ENCODE measurements at regions not wholly inside any gene's neighbourhood (a gene's known extent, or its start where the extent isn't known, plus 50 kb on each side); places are given as distances from the start of the nearest gene placed in this dataset.
"Not testable (repeated sequence)": the region's sequence is repeated elsewhere in the genome, so short reads cannot be mapped to it uniquely, and the experiment has no call there.

DNA sequence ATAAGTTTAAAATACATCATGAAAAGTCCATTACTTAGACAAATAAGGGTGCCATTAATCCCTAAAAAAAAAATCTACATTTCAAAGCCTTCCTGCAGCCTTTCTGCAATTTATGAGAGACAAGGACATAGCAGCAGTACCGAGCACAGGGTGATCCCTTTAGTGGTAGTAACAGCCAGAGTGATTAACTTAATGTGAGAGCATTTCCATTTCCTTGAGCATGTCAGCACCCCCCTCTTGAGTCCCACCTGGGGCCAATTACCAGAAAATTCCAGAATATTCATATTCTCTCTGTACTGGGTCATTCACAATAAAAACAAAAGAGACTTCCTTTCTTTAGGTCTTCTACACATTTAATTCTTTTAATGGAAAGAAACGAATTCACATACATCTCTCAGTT lies 546.9 kb upstream of the CCDC54 start:
- no peak overlapping the region for H3K4me3 ChIP-seq (ENCODE audit: low read length)
- H3K36me3 ChIP-seq (ENCODE audit: control insufficient read depth, insufficient read depth, low read length), result no peaks in the 10 kb centered on the region
- no peaks in the 10 kb centered on the region for H3K4me1 ChIP-seq (ENCODE audit: control insufficient read depth, insufficient read depth, low read length)
- no peaks in the 10 kb centered on the region for H3K9me3 ChIP-seq (ENCODE audit: control insufficient read depth, low read length)
- H3K9ac ChIP-seq (ENCODE audit: low read length), result no peak overlapping the region
- no peaks in the 10 kb centered on the region for H3K27me3 ChIP-seq (ENCODE audit: control insufficient read depth, insufficient read depth, low read length)

DNA sequence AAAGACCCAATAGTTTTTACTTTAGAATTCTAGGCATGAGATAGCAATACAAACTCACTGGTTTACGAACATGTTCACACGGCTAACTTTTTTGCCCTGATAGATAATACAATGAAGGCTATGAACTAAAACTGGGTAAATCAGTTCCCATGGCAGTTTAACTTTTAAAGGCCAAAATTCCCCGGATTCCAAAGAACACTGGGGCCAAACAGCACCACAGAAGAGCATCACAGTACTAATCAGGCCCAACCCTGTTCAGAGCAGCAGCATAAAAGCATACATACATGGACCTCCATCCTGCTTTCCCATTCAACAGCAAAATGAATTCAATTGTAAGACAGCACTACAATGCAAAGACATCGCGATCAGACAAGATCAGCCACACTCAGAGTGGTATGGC lies 540.3 kb upstream of the CCDC54 start:
- no peaks in the 10 kb centered on the region for H3K36me3 ChIP-seq (ENCODE audit: control insufficient read depth, insufficient read depth, low read length)
- H3K4me1 ChIP-seq (ENCODE audit: control insufficient read depth, insufficient read depth, low read length), result no peaks in the 10 kb centered on the region
- H3K9ac ChIP-seq (ENCODE audit: low read length), result no peak overlapping the region
- no peak overlapping the region for H3K4me3 ChIP-seq (ENCODE audit: low read length)
- H3K27me3 ChIP-seq (ENCODE audit: control insufficient read depth, insufficient read depth, low read length), result no peaks in the 10 kb centered on the region
- H3K9me3 ChIP-seq (ENCODE audit: control insufficient read depth, low read length), result no peaks in the 10 kb centered on the region

DNA sequence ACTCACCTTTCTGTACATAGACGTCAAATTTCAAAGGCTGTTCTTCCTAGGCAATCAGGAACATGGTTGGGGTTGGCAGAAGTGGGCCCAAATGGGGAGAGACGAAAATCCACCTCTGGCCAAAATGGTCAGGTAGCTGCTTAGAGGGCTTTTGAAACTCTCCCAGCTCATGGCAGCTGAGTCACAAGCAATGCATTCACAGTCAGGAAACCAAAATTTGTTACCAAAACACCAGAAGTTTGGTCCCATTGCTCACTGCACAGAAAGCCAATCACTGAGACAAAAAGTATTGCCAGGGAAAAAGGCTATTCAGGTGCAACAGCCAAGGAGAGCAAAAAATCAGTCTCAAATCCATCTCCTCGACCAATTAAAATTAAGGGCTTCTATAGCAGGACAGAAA lies 539.6 kb upstream of the CCDC54 start:
- H3K9me3 ChIP-seq (ENCODE audit: control insufficient read depth, low read length), result no peaks in the 10 kb centered on the region
- H3K9ac ChIP-seq (ENCODE audit: low read length), result no peak overlapping the region
- no peaks in the 10 kb centered on the region for H3K4me1 ChIP-seq (ENCODE audit: control insufficient read depth, insufficient read depth, low read length)
- no peaks in the 10 kb centered on the region for H3K36me3 ChIP-seq (ENCODE audit: control insufficient read depth, insufficient read depth, low read length)
- no peak overlapping the region for H3K4me3 ChIP-seq (ENCODE audit: low read length)
- no peaks in the 10 kb centered on the region for H3K27me3 ChIP-seq (ENCODE audit: control insufficient read depth, insufficient read depth, low read length)

DNA sequence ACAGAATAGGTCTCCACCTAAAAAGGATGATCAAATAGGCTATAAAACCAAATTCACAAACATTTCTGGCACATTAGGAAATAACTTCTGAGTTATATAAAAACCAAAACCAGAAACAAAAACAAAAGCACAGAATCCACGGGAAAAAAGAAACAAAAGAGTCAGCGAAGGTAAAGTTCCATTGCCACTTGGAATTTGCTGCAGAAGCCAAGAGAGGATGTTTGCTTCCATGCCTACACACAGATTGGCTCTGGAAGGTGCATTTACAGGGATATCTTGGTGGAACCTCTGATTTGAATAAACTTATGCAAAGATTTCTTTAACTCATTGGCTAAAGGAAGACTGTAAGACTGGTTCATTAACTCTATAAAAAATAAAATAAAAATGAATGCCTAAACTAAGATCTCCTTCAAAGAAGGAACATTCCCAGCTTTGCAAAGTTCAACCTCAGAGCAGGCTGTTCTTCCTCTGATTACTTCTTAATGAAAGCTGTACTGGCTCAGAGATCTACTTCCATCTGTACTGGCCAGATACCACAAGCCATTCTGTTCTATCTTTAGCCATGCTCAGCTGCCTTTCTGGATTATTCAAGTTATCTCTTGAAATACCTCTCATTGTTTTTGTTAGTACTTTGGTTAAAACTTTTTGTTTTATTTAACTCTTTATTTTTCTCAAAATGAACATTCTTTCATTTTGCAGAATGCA lies 537.5 kb upstream of the CCDC54 start:
- Histone ChIP-seq H3K9ac (ENCODE audit: low read length) (no peak overlapping the region), H3K4me1 (ENCODE audit: control insufficient read depth, insufficient read depth, low read length) (no peaks in the 10 kb centered on the region), H3K9me3 (ENCODE audit: control insufficient read depth, low read length) (no peaks in the 10 kb centered on the region), H3K36me3 (ENCODE audit: control insufficient read depth, insufficient read depth, low read length) (no peaks in the 10 kb centered on the region), H3K27me3 (ENCODE audit: control insufficient read depth, insufficient read depth, low read length) (no peaks in the 10 kb centered on the region), H3K4me3 (ENCODE audit: low read length) (no peak overlapping the region)

DNA sequence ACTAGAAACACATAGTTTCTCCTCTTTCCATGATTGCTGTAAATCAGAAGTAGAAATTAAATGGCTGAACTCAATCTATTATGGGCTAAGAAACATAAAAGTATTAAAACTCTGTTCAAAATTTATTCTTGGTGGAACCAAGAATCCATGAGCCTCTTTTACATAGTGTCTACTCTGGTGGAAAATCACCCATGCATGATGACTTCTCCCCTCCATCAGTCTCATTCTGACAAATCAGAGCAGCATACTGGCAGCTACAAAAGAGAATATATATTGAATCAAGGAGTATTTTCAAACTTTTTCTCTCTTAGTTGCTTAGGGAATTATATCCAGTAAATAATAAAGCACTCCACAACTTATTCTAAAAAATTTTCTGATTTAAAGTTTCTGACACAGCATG lies 536.9 kb upstream of the CCDC54 start:
- Histone ChIP-seq H3K4me3 (ENCODE audit: low read length) (no peak overlapping the region), H3K4me1 (ENCODE audit: control insufficient read depth, insufficient read depth, low read length) (no peaks in the 10 kb centered on the region), H3K36me3 (ENCODE audit: control insufficient read depth, insufficient read depth, low read length) (no peaks in the 10 kb centered on the region), H3K27me3 (ENCODE audit: control insufficient read depth, insufficient read depth, low read length) (no peaks in the 10 kb centered on the region), H3K9ac (ENCODE audit: low read length) (no peak overlapping the region), H3K9me3 (ENCODE audit: control insufficient read depth, low read length) (no peaks in the 10 kb centered on the region)

DNA sequence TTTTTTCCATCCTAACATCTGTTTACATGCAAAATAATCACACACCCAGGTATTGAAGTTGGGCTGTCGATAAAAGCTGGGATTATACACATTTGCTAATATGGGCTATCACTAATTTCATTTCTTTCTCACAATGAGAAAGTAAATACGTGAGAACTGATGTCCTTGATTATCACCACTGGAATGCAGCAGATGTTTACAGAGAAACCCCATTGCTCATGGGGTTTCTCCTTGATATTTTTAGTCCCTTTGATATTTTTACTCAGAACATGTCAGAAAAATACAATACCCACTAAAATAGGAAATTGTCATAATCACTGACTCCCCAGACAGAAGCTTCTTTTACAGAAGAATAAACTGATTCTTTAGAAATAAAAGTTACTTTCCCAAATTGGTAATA lies 535.1 kb upstream of the CCDC54 start:
- Histone ChIP-seq H3K9ac (ENCODE audit: low read length) (no peak overlapping the region), H3K36me3 (ENCODE audit: control insufficient read depth, insufficient read depth, low read length) (no peaks in the 10 kb centered on the region), H3K9me3 (ENCODE audit: control insufficient read depth, low read length) (no peaks in the 10 kb centered on the region), H3K4me1 (ENCODE audit: control insufficient read depth, insufficient read depth, low read length) (no peaks in the 10 kb centered on the region), H3K27me3 (ENCODE audit: control insufficient read depth, insufficient read depth, low read length) (no peaks in the 10 kb centered on the region), H3K4me3 (ENCODE audit: low read length) (no peak overlapping the region)

DNA sequence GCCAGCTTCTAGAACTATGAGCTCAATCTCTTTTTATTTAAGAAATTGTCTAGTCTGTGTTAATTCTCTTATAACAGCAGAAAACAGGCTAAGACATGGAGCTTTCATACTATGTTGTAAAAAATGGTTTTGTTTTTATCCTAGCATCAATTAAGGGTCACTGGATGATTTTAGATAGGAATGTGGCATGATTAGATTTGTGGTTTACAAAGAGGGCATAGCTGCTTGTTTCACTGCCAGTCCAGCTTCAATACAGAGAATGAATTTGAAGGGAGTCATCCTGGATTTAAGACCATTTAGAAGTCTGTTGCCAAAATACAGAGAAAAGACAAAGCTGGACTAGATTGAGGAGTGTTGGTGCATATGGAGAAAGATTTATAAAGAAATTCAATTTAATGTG lies 532.6 kb upstream of the CCDC54 start:
- Histone ChIP-seq H3K4me1 (ENCODE audit: control insufficient read depth, insufficient read depth, low read length) (no peaks in the 10 kb centered on the region), H3K4me3 (ENCODE audit: low read length) (no peak overlapping the region), H3K9me3 (ENCODE audit: control insufficient read depth, low read length) (no peaks in the 10 kb centered on the region), H3K27me3 (ENCODE audit: control insufficient read depth, insufficient read depth, low read length) (no peaks in the 10 kb centered on the region), H3K9ac (ENCODE audit: low read length) (no peak overlapping the region), H3K36me3 (ENCODE audit: control insufficient read depth, insufficient read depth, low read length) (no peaks in the 10 kb centered on the region)

DNA sequence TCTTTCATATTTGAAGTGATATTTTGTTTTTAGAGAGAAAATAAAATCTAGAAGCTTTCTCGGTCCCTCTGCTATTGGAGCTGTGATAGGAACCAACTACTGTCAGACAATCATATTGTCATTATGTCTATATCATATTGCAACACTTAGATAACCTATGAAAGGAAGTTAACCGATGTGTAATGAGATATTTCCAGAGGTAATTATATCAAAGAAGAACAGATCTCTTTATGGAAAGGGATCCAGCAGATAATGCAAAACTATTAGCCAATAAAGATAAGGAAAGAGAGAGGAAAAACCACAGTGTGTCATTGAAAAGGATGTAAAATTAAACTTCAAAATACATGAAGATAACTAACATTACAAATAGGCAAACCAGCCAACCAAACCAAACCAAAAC lies 529.1 kb upstream of the CCDC54 start:
- no peaks in the 10 kb centered on the region for H3K9me3 ChIP-seq (ENCODE audit: control insufficient read depth, low read length)
- H3K27me3 ChIP-seq (ENCODE audit: control insufficient read depth, insufficient read depth, low read length), result no peaks in the 10 kb centered on the region
- H3K9ac ChIP-seq (ENCODE audit: low read length), result no peak overlapping the region
- H3K4me3 ChIP-seq (ENCODE audit: low read length), result no peak overlapping the region
- H3K4me1 ChIP-seq (ENCODE audit: control insufficient read depth, insufficient read depth, low read length), result no peaks in the 10 kb centered on the region
- no peaks in the 10 kb centered on the region for H3K36me3 ChIP-seq (ENCODE audit: control insufficient read depth, insufficient read depth, low read length)

DNA sequence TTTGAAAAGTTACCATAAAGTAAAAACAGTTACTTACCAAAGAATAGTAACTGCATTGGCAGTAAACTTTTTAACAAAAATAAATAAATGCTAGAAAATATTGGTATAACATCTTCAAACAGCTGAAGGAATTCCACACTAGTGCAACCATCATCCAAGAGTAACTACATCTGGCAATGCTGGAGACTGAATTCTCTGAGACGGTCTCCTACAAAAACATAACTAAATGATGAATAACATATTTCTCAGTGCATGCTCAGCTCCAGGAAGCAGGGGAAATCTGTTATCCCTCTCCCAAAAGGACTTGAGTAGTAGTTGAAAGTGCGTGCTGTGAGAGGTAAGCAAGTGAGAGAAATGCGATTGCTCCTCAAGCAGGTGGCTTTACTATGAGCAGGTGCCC lies 526.8 kb upstream of the CCDC54 start:
- Histone ChIP-seq H3K9me3 (ENCODE audit: control insufficient read depth, low read length) (no peaks in the 10 kb centered on the region), H3K27me3 (ENCODE audit: control insufficient read depth, insufficient read depth, low read length) (no peaks in the 10 kb centered on the region), H3K4me3 (ENCODE audit: low read length) (no peak overlapping the region), H3K9ac (ENCODE audit: low read length) (no peak overlapping the region), H3K4me1 (ENCODE audit: control insufficient read depth, insufficient read depth, low read length) (no peaks in the 10 kb centered on the region), H3K36me3 (ENCODE audit: control insufficient read depth, insufficient read depth, low read length) (no peaks in the 10 kb centered on the region)

DNA sequence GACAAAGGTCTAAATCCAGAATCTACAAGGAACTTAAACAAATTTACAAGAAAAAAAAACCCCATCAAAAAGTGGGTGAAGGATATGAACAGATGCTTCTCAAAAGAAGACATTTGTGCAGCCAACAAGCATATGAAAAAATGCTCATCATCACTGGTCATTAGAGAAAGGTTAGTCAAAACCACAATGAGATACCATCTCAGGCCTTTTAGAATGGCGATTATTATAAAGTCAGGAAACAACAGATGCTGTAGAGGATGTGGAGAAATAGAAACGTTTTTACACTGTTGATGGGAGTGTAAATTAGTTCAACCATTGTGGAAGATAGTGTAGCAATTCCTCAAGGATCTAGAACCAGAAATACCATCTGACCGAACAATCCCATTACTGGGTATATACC lies 518.9 kb upstream of the CCDC54 start:
- H3K36me3 ChIP-seq (ENCODE audit: control insufficient read depth, insufficient read depth, low read length), result not testable (repeated sequence)

DNA sequence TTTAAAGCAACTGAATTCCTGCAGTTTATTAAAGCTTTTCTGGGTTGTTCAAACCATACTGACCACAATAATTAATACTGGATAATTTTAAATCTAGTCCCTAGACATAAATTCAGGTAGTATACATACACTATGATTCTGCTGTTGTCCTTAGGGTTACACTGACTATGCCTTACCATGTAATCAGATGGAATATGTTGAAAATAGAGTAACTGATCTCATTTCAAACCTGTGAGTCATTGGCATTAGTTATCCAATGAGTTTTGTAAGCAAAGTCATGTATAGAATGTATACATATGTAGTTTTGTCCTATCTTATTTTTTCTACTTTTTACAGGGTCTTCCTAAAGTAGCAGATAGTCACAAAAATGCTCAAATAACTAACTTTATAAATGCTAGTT lies 517.1 kb upstream of the CCDC54 start:
- no peaks in the 10 kb centered on the region for H3K4me1 ChIP-seq (ENCODE audit: control insufficient read depth, insufficient read depth, low read length)
- H3K9me3 ChIP-seq (ENCODE audit: control insufficient read depth, low read length), result no peaks in the 10 kb centered on the region
- no peaks in the 10 kb centered on the region for H3K36me3 ChIP-seq (ENCODE audit: control insufficient read depth, insufficient read depth, low read length)
- H3K4me3 ChIP-seq (ENCODE audit: low read length), result no peak overlapping the region
- H3K9ac ChIP-seq (ENCODE audit: low read length), result no peak overlapping the region
- no peaks in the 10 kb centered on the region for H3K27me3 ChIP-seq (ENCODE audit: control insufficient read depth, insufficient read depth, low read length)

More for the DNA sequence above, 518.9 kb upstream of the CCDC54 start:
- H3K9me3 ChIP-seq (ENCODE audit: control insufficient read depth, low read length); H3K4me1 ChIP-seq (ENCODE audit: control insufficient read depth, insufficient read depth, low read length); H3K4me3 ChIP-seq (ENCODE audit: low read length); H3K27me3 ChIP-seq (ENCODE audit: control insufficient read depth, insufficient read depth, low read length); H3K9ac ChIP-seq (ENCODE audit: low read length): not testable (repeated sequence)

DNA sequence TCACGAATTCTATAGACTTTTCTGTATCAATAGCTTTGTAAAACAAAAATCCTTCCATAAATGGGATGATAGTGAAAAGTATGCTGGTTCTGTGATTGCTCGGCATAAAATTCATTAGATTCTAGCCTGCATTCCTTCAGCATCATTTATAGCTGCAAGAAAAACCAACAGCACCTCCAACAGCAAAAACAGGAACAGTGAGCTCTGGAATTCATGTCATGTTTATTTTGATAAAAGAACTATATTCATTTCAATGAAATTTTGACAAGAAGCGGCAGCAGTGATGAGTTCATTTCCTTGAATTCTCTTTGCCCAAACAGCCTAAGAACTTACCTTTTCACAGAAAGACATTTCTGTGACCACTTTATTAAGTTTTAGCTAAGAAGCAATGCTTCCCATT lies 515.2 kb upstream of the CCDC54 start:
- Histone ChIP-seq H3K4me3 (ENCODE audit: low read length) (no peak overlapping the region), H3K27me3 (ENCODE audit: control insufficient read depth, insufficient read depth, low read length) (no peaks in the 10 kb centered on the region), H3K36me3 (ENCODE audit: control insufficient read depth, insufficient read depth, low read length) (no peaks in the 10 kb centered on the region), H3K9ac (ENCODE audit: low read length) (no peak overlapping the region), H3K9me3 (ENCODE audit: control insufficient read depth, low read length) (no peaks in the 10 kb centered on the region), H3K4me1 (ENCODE audit: control insufficient read depth, insufficient read depth, low read length) (no peaks in the 10 kb centered on the region)

DNA sequence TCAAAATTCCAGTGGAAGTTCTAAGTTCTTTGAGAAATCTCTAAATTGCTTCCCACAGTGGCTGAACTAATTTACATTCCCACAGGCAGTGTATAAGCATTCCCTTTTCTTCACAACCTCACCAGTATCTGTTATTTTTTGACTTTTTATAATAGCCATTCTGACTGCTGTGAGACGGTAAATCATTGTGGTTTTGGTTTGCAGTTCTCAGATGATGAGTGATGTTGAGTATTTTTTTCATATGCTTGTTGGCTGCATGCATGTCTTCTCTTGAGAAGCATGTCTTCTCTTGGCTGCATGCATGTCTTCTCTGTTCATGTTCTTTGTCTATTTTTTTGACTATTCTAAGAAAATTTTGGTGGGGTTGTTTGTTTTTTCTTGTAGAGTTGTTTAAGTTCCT lies 499.6 kb upstream of the CCDC54 start:
- no peaks in the 10 kb centered on the region for H3K9me3 ChIP-seq (ENCODE audit: control insufficient read depth, low read length)
- no peaks in the 10 kb centered on the region for H3K36me3 ChIP-seq (ENCODE audit: control insufficient read depth, insufficient read depth, low read length)

More for the DNA sequence above, 499.6 kb upstream of the CCDC54 start:
- Histone ChIP-seq H3K4me1 (ENCODE audit: control insufficient read depth, insufficient read depth, low read length) (no peaks in the 10 kb centered on the region), H3K9ac (ENCODE audit: low read length) (no peak overlapping the region), H3K4me3 (ENCODE audit: low read length) (no peak overlapping the region), H3K27me3 (ENCODE audit: control insufficient read depth, insufficient read depth, low read length) (no peaks in the 10 kb centered on the region)

Measured in mucosa of stomach (tissue), 1 donor.